ENCODE measurements at regions not wholly inside any gene's neighbourhood (a gene's known extent, or its start where the extent isn't known, plus 50 kb on each side); places are given as distances from the start of the nearest gene placed in this dataset.

- H3K9me3 Mint-ChIP-seq, result no peaks in the 10 kb centered on the region
- peaks cover 64% of the 10 kb centered on the region for H3K36me3 Mint-ChIP-seq (ENCODE audit: low read depth)
- H3K4me1 Mint-ChIP-seq (ENCODE audit: low read depth), result no peaks in the 10 kb centered on the region
- no peak overlapping the region for H3K27ac Mint-ChIP-seq
- no peak overlapping the region for H3K4me3 Mint-ChIP-seq
- no peaks in the 10 kb centered on the region for H3K27me3 Mint-ChIP-seq
These were observed 55.1 kb upstream of the CD302 start for GRCh38 chr2:159853101-159853500.

DNA sequence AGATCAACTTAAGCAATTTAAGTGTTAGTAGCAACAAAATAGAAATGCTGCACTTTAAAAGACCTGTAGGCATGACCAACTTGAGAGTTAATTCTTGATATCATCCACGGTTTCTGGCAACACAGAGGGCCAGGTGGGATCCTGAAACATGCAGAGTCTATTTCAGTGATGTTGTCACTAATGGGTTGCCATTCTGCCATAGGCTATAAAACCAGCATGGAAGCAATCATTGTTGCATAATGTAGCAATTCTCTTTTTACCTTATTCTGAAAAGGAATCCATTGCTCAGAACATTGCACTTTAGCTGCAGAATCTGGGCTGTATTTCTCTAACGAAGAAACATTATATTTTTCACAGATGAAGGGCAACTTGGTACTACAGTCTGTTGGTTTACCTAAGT is 53.9 kb upstream of the CD302 start:
- H3K9me3 Mint-ChIP-seq, result no peaks in the 10 kb centered on the region
- peaks cover 65% of the 10 kb centered on the region for H3K36me3 Mint-ChIP-seq (ENCODE audit: low read depth)
- H3K27ac Mint-ChIP-seq, result no peak overlapping the region
- H3K4me3 Mint-ChIP-seq, result no peak overlapping the region
- H3K4me1 Mint-ChIP-seq (ENCODE audit: low read depth), result no peaks in the 10 kb centered on the region
- H3K27me3 Mint-ChIP-seq, result no peaks in the 10 kb centered on the region

DNA sequence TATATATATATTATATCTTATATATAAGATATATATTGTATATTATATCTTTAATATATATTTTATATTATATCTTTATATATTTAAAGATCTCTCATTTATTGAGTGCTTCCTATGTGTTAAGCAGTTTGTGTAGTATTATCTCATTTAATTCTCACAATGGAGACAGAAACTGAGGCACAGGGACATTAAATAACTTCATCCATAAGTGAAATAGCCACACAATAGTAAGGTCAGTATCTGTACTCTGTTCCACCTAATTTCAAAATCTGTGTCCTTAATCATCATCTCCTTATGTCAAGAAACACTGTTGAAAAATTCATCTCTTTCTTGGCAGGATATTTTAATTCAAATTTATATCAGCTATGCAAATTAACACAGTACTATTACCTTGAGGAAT is 52.8 kb upstream of the CD302 start:
- no peak overlapping the region for H3K27ac Mint-ChIP-seq
- no peaks in the 10 kb centered on the region for H3K9me3 Mint-ChIP-seq
- H3K27me3 Mint-ChIP-seq, result no peaks in the 10 kb centered on the region

GRCh38 chr2:159849160-159849813 is 51.3 kb upstream of the CD302 start:
- H3K9me3 Mint-ChIP-seq, result no peaks in the 10 kb centered on the region
- peaks cover 60% of the 10 kb centered on the region for H3K36me3 Mint-ChIP-seq (ENCODE audit: low read depth)
- no peak overlapping the region for H3K4me3 Mint-ChIP-seq
- H3K27ac Mint-ChIP-seq, result no peak overlapping the region
- no peaks in the 10 kb centered on the region for H3K27me3 Mint-ChIP-seq
- no peaks in the 10 kb centered on the region for H3K4me1 Mint-ChIP-seq (ENCODE audit: low read depth)

More for the DNA sequence above, 52.8 kb upstream of the CD302 start:
- H3K4me3 Mint-ChIP-seq, result no peak overlapping the region
- H3K4me1 Mint-ChIP-seq (ENCODE audit: low read depth), result no peaks in the 10 kb centered on the region
- peaks cover 68% of the 10 kb centered on the region for H3K36me3 Mint-ChIP-seq (ENCODE audit: low read depth)
